GM20000 (cell line): ENCODE measurements at regions not wholly inside any gene's neighbourhood (a gene's known extent, or its start where the extent isn't known, plus 50 kb on each side); places are given as distances from the start of the nearest gene placed in this dataset.

Experiments
- DNase-seq: peaks from one replicate; pipeline ENCODE4 v3.0.0; 2012; ENCODE audit warnings: low spot score
- TF ChIP-seq, protein P1 (sequence below): IDR thresholded peaks from 2 replicates; pipeline ENCODE4 v1.5.1; 2012; ENCODE audit warnings: mild to moderate bottlenecking, control low read depth; ENCODE audit errors: extremely low read depth, missing control alignments

DNA sequence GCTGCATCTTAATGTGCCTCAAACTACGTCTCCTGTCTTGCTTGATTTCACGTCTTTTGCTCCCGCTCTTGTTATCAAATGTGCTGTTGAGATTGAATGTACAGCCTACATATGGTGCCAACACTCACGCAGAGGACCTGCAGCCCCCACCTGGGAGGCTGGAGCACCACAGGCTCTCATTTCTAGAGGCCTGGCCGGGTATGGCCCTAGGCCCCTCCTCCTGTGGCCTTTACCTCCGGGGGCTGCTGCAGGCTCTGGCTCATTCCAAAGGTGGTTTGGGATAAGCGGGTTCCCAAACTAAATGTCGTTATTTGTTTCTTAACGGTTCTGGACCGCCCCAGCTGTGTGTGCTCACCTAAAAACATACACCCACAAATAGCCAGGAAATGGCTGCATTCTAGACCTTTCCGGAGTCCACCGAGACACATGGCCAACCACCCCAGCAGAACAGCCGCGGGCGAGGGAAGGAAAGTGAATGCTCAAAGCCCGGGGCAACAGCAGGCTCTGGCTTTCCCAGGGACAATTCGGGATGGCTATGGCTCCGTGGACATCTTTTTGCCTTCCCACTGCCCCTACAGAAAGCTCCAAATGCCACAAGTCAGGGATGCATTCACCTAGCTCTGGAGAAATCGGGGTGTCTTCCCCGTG lies 105.9 kb downstream of the ENGASE start:
- TF ChIP-seq, protein P1, sequence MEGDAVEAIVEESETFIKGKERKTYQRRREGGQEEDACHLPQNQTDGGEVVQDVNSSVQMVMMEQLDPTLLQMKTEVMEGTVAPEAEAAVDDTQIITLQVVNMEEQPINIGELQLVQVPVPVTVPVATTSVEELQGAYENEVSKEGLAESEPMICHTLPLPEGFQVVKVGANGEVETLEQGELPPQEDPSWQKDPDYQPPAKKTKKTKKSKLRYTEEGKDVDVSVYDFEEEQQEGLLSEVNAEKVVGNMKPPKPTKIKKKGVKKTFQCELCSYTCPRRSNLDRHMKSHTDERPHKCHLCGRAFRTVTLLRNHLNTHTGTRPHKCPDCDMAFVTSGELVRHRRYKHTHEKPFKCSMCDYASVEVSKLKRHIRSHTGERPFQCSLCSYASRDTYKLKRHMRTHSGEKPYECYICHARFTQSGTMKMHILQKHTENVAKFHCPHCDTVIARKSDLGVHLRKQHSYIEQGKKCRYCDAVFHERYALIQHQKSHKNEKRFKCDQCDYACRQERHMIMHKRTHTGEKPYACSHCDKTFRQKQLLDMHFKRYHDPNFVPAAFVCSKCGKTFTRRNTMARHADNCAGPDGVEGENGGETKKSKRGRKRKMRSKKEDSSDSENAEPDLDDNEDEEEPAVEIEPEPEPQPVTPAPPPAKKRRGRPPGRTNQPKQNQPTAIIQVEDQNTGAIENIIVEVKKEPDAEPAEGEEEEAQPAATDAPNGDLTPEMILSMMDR: no peak
- no peak for DNase-seq

- TF ChIP-seq, protein P1: no peak
- no peak for DNase-seq
These were observed 104.7 kb downstream of the ENGASE start for GRCh38 chr17:79179334-79179733.

DNA sequence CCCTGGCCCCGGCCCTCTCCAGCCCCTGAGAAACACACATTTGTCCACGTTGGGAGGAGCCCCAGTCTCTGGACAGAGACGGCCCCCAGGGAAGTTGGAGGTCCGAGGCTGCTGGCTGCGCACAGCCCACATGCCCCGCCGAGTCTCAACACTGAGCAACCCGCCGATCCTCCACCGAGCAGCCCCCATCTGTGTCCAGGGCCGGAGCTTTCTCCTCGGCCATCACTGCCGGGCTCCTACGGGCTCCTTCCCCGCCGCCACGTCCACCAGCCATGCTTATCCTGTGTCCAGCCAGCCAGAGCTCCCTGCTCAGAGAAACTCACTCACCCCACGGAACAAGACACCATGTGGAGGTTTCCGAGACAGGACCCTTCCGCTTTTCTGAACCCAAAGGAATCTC lies 103.3 kb downstream of the ENGASE start:
- no peak for DNase-seq

DNA sequence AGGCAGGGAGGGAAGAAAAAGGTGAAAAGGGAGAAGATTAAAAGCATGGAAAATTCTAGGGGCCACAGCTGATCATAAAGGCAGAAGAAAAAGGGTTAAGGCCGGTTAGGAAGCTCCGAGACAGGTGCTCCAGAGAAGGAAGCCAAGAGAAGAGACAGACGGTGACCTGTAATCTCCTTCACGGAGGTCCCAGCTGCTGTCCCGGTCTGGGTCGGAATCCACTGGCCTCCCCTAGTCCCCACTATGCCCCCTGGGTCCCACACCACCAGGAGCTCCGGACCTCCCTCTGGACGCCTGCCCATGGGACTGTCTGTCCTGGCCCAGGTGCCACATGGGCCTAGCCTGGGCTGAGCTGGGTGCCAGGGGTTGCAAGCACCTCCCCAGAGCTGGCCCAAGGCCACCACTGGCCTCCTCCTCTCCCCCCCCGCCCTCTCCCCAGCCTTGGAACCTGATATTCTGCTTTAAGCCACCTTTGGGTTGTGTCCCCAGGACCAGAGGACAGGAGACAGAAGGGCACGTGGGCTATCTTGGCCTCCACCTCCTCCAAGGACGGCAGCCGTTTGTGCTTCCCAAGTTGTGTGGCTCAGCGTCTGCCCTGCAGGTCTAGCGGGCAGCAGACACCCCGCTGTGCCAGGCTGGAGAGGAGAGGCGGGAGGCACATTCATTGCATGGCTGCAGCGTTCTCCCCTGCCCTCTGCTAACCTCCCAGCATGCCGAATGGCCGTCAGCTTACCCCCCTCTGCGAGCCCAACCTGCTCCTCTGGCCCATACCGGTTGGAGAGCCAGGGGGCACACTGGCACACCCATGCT lies 102.4 kb downstream of the ENGASE start:
- TF ChIP-seq, protein P1: no peak
- no peak for DNase-seq

More for the DNA sequence above, 103.3 kb downstream of the ENGASE start:
- TF ChIP-seq, protein P1: no peak

- DNase-seq: no peak
- TF ChIP-seq, protein P1: no peak
These were observed 100.6 kb downstream of the ENGASE start for GRCh38 chr17:79174905-79175856.

DNA sequence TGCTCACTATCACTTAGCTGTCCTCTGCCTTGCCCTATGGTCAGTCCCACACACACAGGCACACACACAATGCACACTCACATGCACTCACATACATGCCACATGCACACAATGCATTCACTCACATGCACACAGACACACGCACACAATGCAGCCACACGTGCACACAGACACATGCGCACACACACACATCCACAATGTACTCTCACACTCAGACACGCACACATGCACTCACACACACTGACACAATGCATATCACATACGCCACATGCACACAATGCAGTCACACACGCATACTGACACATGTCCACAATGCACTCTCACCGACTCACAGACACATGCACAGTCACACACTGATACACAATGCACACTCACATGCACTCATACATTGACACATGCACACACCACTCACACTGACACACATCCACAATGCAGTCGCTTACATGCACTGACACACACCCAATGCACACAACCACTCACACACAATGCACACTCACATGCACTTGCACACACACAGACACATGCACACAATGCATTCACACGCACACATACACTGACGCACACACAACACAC lies 99.7 kb downstream of the ENGASE start:
- TF ChIP-seq, protein P1: no peak

More for the DNA sequence above, 99.7 kb downstream of the ENGASE start:
- no peak for DNase-seq
